LNCaP clone FGC (cell line): ENCODE measurements at regions not wholly inside any gene's neighbourhood (a gene's known extent, or its start where the extent isn't known, plus 50 kb on each side); places are given as distances from the start of the nearest gene placed in this dataset.

ENCODE experiments used
- DNase-seq: peaks from one replicate; pipeline ENCODE4 v3.0.0-alpha.2; 2011; ENCODE audit warnings: low read depth
- H3K4me3 ChIP-seq: 2 replicates; pipeline ENCODE4 v1.5.1; 2011; ENCODE audit warnings: mild to moderate bottlenecking, low read depth, low read length, control low read depth
- TF ChIP-seq, protein P1 (sequence below): IDR thresholded peaks from 2 replicates; pipeline ENCODE4 v1.5.1; 2012; ENCODE audit warnings: mild to moderate bottlenecking; ENCODE audit not compliant: control insufficient read depth, insufficient read depth; ENCODE audit errors: extremely low read depth

DNA sequence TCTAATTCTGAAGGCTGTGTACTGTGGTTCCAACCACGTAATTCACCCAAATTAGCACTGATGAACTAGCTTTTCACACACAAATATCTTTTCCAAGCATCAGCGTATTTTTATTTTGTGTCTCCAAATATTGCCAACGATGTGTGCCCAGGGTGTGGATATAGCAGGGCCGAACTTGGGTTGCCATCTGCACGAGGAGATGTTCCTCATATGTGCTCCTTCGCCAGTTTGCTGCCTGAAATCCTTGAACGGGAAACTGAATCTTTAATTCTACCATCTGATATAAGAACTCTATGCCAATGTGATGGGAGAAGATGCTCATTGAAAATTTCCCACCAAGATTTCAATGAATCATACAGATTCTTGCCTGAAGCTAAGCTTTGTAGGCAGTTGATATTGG lies 121.5 kb upstream of the ZNF438 start:
- TF ChIP-seq, protein P1, sequence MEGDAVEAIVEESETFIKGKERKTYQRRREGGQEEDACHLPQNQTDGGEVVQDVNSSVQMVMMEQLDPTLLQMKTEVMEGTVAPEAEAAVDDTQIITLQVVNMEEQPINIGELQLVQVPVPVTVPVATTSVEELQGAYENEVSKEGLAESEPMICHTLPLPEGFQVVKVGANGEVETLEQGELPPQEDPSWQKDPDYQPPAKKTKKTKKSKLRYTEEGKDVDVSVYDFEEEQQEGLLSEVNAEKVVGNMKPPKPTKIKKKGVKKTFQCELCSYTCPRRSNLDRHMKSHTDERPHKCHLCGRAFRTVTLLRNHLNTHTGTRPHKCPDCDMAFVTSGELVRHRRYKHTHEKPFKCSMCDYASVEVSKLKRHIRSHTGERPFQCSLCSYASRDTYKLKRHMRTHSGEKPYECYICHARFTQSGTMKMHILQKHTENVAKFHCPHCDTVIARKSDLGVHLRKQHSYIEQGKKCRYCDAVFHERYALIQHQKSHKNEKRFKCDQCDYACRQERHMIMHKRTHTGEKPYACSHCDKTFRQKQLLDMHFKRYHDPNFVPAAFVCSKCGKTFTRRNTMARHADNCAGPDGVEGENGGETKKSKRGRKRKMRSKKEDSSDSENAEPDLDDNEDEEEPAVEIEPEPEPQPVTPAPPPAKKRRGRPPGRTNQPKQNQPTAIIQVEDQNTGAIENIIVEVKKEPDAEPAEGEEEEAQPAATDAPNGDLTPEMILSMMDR, result no peak
- no peak for DNase-seq
- no peak overlapping the region for H3K4me3 ChIP-seq

DNA sequence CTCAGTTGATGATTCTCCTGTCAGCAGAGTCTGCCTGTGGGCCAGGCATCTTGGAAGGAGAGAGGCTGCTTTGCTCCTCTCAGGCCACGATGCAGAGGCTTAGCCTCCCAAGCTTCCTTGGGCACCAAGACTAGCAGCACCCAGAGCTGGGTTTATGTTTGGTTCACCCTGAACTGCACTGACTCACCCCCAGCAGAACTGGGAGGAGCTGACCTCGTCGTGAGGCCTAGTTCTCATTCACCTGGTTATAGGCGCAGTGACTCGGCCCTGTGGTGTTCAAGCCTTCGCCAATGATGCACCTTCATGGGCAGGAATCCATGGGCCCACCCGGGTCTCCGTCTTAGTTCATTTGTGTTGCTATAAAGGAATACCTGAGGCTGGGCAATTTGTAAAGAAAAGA lies 122.0 kb upstream of the ZNF438 start:
- TF ChIP-seq, protein P1, result no peak
- no peak overlapping the region for H3K4me3 ChIP-seq
- no peak for DNase-seq

DNA sequence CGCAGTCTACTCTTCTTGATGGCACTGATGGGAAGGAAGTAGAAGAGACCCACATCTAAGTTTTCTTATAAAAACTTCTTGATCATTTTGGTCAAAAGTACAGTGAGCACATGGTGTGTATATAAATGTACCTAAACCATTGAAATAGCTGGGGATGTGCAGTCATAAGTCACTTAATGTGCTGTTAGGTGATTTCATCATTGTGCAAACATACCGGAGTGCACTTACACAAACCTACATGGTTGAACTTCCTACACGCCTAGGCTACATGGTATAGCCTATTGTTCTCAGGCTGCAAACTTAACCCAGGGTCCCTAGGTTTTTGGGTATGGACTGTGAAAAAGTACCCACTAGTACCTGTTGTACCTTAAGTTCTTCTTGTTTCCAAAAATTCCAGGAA lies 123.3 kb upstream of the ZNF438 start:
- TF ChIP-seq, protein P1, result no peak
- DNase-seq, result no peak
- H3K4me3 ChIP-seq, result no peak overlapping the region

DNA sequence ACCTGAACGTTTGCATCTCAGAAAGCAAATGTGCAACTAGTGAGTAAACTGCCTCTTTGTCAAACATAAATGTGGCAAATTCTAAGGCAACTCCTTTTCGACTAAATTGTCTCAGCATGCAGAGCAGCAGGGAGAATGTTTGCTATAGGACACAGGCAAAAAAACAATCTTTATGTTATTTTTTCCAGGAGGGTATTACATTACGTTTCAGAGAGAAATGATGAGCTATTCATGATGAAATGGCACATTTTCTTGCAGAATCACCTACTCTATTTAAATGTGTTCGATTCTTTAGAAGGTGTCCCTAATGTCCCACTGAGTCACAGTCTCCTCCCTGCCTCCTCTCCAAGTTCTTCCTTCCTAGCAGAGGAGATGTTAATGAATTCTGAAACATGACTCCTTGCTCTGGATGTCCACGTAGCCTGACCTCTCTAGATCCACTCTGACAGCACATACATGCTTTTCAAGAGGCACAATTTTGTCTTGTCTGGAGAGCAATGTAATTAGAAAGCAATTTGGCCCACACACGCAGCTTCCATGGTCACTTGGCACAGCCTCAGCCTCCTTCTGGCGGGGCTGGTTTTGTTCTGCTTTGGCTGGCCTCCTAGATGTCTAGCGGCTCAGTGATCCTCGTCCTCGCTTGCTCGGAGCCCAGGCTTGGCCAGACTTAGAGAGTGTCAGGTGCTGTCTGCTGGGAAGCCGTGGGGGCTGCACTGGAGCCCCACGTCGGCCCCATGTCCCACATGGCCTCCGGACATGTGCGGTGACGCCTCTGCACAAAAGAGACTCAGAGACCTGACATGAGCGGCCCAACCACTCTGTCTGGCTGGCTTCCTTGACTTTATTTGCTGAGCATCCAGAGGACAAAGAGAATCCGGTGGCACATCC lies 125.7 kb upstream of the ZNF438 start:
- no peak overlapping the region for H3K4me3 ChIP-seq
- DNase-seq, result peak; percentile 22
- TF ChIP-seq, protein P1, result no peak

DNA sequence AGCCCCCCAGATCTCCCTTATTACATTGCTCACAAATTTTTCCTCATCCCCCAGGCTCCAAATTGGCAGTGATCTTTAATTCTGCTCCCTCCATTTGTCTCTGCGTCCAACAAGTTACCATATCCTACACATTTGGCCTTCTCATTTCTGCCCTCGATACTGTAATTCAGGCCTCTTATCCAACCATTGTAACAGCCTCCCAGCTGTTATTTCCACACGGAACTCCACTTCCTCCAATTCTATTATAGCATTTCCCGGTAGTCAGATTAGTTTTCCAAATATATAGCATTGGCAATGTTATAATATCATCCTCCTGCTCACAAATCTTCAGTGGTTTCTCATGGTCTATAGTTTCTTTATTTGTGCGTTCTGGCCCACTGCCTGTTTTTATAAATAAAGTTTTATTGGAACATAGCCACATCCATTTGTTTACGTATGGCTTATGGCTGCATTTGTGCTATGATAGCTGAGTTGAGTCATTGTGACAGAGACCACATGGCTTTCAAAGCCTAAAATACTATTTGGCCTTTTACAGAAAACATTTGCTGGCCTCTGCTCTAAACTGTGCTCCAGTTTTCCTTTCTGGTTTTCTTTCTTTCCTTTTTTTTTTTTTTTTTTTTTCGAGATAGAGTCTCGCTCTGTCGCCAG lies 126.5 kb upstream of the ZNF438 start:
- H3K4me3 ChIP-seq, result no peak overlapping the region
- TF ChIP-seq, protein P1, result no peak
- no peak for DNase-seq

DNA sequence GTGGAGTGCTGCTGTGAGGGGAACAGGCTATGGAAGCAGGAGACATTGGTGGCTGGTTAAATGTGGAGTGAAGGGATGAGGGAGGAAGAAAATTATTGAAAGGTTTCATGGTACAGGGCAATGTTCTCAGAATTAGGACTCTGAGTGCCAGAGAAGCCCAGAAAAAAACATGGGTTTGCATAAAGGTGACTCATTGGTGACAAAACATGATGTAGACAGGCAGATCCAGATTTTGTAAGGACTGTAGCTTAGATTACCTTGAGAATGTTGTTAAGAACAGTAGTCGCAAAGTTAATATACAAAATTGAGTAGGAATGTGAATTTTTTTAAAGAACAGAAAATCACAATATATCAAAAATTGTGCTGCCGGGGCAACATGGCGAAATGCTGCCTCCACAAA lies 134.9 kb upstream of the ZNF438 start:
- TF ChIP-seq, protein P1, result no peak
- DNase-seq, result no peak
- no peak overlapping the region for H3K4me3 ChIP-seq

DNA sequence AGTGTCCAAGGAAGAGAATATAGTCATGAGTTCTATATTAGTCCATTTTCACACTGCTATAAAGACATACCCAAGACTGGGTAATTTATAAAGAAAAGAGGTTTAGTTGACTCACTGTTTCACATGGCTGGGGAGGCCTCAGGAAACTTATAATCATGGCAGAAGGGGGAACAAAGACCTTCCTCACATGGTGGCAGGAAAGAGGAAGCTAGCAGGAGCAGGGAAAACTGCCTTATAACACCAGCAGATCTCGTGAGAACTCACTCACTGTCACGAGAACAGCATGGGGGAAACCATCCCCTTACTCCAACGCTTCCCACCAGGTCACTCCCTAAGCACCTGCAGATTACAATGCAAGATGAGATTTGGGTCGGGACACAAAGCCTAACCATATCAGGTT lies 139.0 kb upstream of the ZNF438 start:
- TF ChIP-seq, protein P1, result no peak
- DNase-seq, result no peak
- no peak overlapping the region for H3K4me3 ChIP-seq
